Psoas muscle (tissue), 7 donors: ENCODE measurements at regions not wholly inside any gene's neighbourhood (a gene's known extent, or its start where the extent isn't known, plus 50 kb on each side); places are given as distances from the start of the nearest gene placed in this dataset.

Experiments used
- ATAC-seq, 4 donors: fragments of 200-7000 bp; cut with Tn5 transposase; one replicate each; pipeline ENCODE4 v1.9.1; 2020; ENCODE audit warnings: moderate library complexity in 3 of 4, mild to moderate bottlenecking in 2 of 4
- DNase-seq, 2 donors: peaks; one replicate each; pipeline ENCODE4 v3.0.0-alpha.2; 2020
- H3K27ac ChIP-seq: fragments of 200-600 bp; one replicate; pipeline ENCODE4 v1.8.0; 2022
- H3K27me3 ChIP-seq, 3 donors: fragments of 200-600 bp in 1 of 3; one replicate each; pipeline versions ENCODE4 v1.6.1 to v1.8.0; 2013 to 2022; ENCODE audit warnings: low read length in 2 of 3, mild to moderate bottlenecking in 2 of 3, moderate library complexity in 1 of 3; ENCODE audit not compliant: insufficient read depth in 3 of 3
- H3K36me3 ChIP-seq, 2 donors: fragments of 200-600 bp in 1 of 2; one replicate each; pipeline versions ENCODE4 v1.6.1 to v1.8.0; 2013 to 2022; ENCODE audit warnings: low read depth in 1 of 2, mild to moderate bottlenecking in 1 of 2, moderate library complexity in 1 of 2; ENCODE audit not compliant: insufficient read depth in 1 of 2
- H3K4me1 ChIP-seq: fragments of 200-600 bp; one replicate; pipeline ENCODE4 v1.8.0; 2022
- H3K4me3 ChIP-seq: fragments of 200-600 bp; one replicate; pipeline ENCODE4 v1.8.0; 2022; ENCODE audit warnings: mild to moderate bottlenecking
- H3K9me3 ChIP-seq: fragments of 200-600 bp; one replicate; pipeline ENCODE4 v1.8.0; 2022
- CTCF ChIP-seq: fragments of 200-600 bp; IDR thresholded peaks from one replicate; pipeline ENCODE4 v1.8.0; 2022; ENCODE audit warnings: antibody characterized with exemption
- WGBS, 3 donors: extraction: QIAGEN DNeasy Blood & Tissue Kit; methylation state at CpG; one replicate each; pipeline versions ENCODE4 v1.1.6 to v1.1.7; 2013; 5-methylcytosine and 5-hydroxymethylcytosine counted together
- intact Hi-C, 2 donors: fragments of 100-400 bp; cut with DNase I; formaldehyde crosslinking; loops; one replicate each; pipeline versions ENCODE4 v1.11.0 to v1.14.2; 2022
- donor health status: healthy with polysubstance abuse.
- donor health status: DM: no; HTN: no; CAD: no; lungs with moderate emphysema.
- donor health status: Bipolar disorder and iron deficiency.
- donor health status: healthy.
- donor health status: DM: yes; HTN: yes; CAD: no.
- donor health status: DM: no; HTN: no; CAD: no.
- donor health status: DM: yes; HTN: yes; CAD: no.

GRCh38 chr7:25633426-25634036 is 405.2 kb upstream of the NPVF start:
- WGBS, 3 donors, result 20 to 45% (median 27%) methylated on average over 3 of the region's 3 CpGs
- intact Hi-C loops, result no loop called here
- no peak for DNase-seq
- Histone ChIP-seq H3K4me3 (no peak overlapping the region), H3K4me1 (no peaks in the 10 kb centered on the region), H3K27ac (no peak overlapping the region), H3K9me3 (no peaks in the 10 kb centered on the region), H3K27me3 (no peaks in the 10 kb centered on the region), H3K36me3 (no peaks in the 10 kb centered on the region)
- no peak for TF ChIP-seq CTCF
- no peak for ATAC-seq

- peak in 1 of 4 donors; percentile 44 for ATAC-seq
- WGBS, 3 donors, result 61 to 85% (median 84%) methylated on average over 9 of the region's 9 CpGs
- Histone ChIP-seq H3K27ac (no peak overlapping the region), H3K36me3 (no peaks in the 10 kb centered on the region), H3K4me3 (no peak overlapping the region), H3K9me3 (no peaks in the 10 kb centered on the region), H3K27me3 (no peaks in the 10 kb centered on the region), H3K4me1 (no peaks in the 10 kb centered on the region)
- DNase-seq, result no peak
- intact Hi-C loops, result no loop called here
- TF ChIP-seq CTCF, result no peak
These were observed 407.9 kb upstream of the NPVF start for GRCh38 chr7:25636168-25636567.

GRCh38 chr7:25636871-25637283 is 408.6 kb upstream of the NPVF start:
- Histone ChIP-seq H3K27me3 (no peaks in the 10 kb centered on the region), H3K4me1 (no peaks in the 10 kb centered on the region), H3K9me3 (no peaks in the 10 kb centered on the region), H3K4me3 (no peak overlapping the region), H3K27ac (no peak overlapping the region), H3K36me3 (no peaks in the 10 kb centered on the region)
- no peak for TF ChIP-seq CTCF
- DNase-seq (peak in 1 of 2 donors; percentile 49), ATAC-seq (no peak)
- intact Hi-C loops, result no loop called here
- WGBS, 3 donors, result 45 to 59% (median 50%) methylated on average over 4 of the region's 4 CpGs

- no peaks in the 10 kb centered on the region for H3K9me3 ChIP-seq
- intact Hi-C loops, result no loop called here
- ATAC-seq, result peak in 1 of 4 donors; percentile 32
These were observed 409.8 kb upstream of the NPVF start for GRCh38 chr7:25638068-25638467.

More at GRCh38 chr7:25638068-25638467, 409.8 kb upstream of the NPVF start:
- TF ChIP-seq CTCF, result no peak
- no peaks in the 10 kb centered on the region for H3K27me3 ChIP-seq
- no peak overlapping the region for H3K4me3 ChIP-seq
- no peak overlapping the region for H3K27ac ChIP-seq
- DNase-seq, result no peak
- H3K36me3 ChIP-seq, result no peaks in the 10 kb centered on the region
- no peaks in the 10 kb centered on the region for H3K4me1 ChIP-seq
